ENCODE measurements at regions not wholly inside any gene's neighbourhood (a gene's known extent, or its start where the extent isn't known, plus 50 kb on each side); places are given as distances from the start of the nearest gene placed in this dataset.

GRCh38 chr10:7491949-7492659 is 81.3 kb upstream of the SFMBT2 start:
- no peak for TF ChIP-seq POLR2A (IDR thresholded peaks at IDR 0.05)
- TF ChIP-seq, protein P1, sequence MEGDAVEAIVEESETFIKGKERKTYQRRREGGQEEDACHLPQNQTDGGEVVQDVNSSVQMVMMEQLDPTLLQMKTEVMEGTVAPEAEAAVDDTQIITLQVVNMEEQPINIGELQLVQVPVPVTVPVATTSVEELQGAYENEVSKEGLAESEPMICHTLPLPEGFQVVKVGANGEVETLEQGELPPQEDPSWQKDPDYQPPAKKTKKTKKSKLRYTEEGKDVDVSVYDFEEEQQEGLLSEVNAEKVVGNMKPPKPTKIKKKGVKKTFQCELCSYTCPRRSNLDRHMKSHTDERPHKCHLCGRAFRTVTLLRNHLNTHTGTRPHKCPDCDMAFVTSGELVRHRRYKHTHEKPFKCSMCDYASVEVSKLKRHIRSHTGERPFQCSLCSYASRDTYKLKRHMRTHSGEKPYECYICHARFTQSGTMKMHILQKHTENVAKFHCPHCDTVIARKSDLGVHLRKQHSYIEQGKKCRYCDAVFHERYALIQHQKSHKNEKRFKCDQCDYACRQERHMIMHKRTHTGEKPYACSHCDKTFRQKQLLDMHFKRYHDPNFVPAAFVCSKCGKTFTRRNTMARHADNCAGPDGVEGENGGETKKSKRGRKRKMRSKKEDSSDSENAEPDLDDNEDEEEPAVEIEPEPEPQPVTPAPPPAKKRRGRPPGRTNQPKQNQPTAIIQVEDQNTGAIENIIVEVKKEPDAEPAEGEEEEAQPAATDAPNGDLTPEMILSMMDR (IDR thresholded peaks at IDR 0.05) = no peak
- no peak for TF ChIP-seq EP300 (IDR thresholded peaks at IDR 0.05)
